NCI-H345 (cell line): ENCODE measurements at regions not wholly inside any gene's neighbourhood (a gene's known extent, or its start where the extent isn't known, plus 50 kb on each side); places are given as distances from the start of the nearest gene placed in this dataset.

Experiments used
- DNase-seq: peaks from one replicate; lab custom pipeline; 2025; lab: John Stamatoyannopoulos, UW

GRCh38 chr11:116077092-116077491, 572.9 kb upstream of the CADM1 start:
- DNase-seq, result no peak

- DNase-seq, result peak; percentile 59
Measured at GRCh38 chr11:116073854-116074837, 569.9 kb upstream of the CADM1 start.

- DNase-seq, result peak; percentile 7
Measured at GRCh38 chr11:116072601-116073410, 568.6 kb upstream of the CADM1 start.

- DNase-seq, result no peak
Measured at GRCh38 chr11:116072133-116072532, 567.9 kb upstream of the CADM1 start.

- DNase-seq, result no peak
Measured at GRCh38 chr11:116071241-116071640, 567.0 kb upstream of the CADM1 start.

- no peak for DNase-seq
Measured at GRCh38 chr11:116070520-116070919, 566.3 kb upstream of the CADM1 start.

- no peak for DNase-seq
Measured at GRCh38 chr11:116066777-116067176, 562.6 kb upstream of the CADM1 start.

GRCh38 chr11:116065986-116066385, 561.8 kb upstream of the CADM1 start:
- DNase-seq, result no peak

GRCh38 chr11:116065191-116065895, 561.1 kb upstream of the CADM1 start:
- no peak for DNase-seq

- peak; percentile 48 for DNase-seq
Measured at GRCh38 chr11:116062490-116063171, 558.4 kb upstream of the CADM1 start.

- no peak for DNase-seq
Measured at GRCh38 chr11:116062129-116062489, 557.9 kb upstream of the CADM1 start.

- no peak for DNase-seq
Measured at GRCh38 chr11:116061322-116061721, 557.1 kb upstream of the CADM1 start.

GRCh38 chr11:116059919-116060318, 555.7 kb upstream of the CADM1 start:
- DNase-seq, result no peak

- no peak for DNase-seq
Measured at GRCh38 chr11:116057000-116057399, 552.8 kb upstream of the CADM1 start.

- DNase-seq, result no peak
Measured at GRCh38 chr11:116055064-116055463, 550.8 kb upstream of the CADM1 start.

- peak; percentile 61 for DNase-seq
Measured at GRCh38 chr11:116053548-116053919, 549.3 kb upstream of the CADM1 start.

GRCh38 chr11:116052603-116053547, 548.7 kb upstream of the CADM1 start:
- DNase-seq, result peak; percentile 23

- DNase-seq, result no peak
Measured at GRCh38 chr11:116051494-116051893, 547.3 kb upstream of the CADM1 start.

- no peak for DNase-seq
Measured at GRCh38 chr11:116049383-116049782, 545.2 kb upstream of the CADM1 start.

GRCh38 chr11:116046127-116046526, 541.9 kb upstream of the CADM1 start:
- no peak for DNase-seq

- DNase-seq, result no peak
Measured at GRCh38 chr11:116044941-116045340, 540.7 kb upstream of the CADM1 start.
